Endodermal cell (in vitro differentiated cells): ENCODE measurements at regions not wholly inside any gene's neighbourhood (a gene's known extent, or its start where the extent isn't known, plus 50 kb on each side); places are given as distances from the start of the nearest gene placed in this dataset.
"Not testable (repeated sequence)": the region's sequence is repeated elsewhere in the genome, so short reads cannot be mapped to it uniquely, and the experiment has no call there.

Experiments
- DNase-seq: peaks from one replicate; pipeline ENCODE4 v3.0.0-alpha.2; 2017
- H3K27ac ChIP-seq: 2 replicates; pipeline ENCODE4 v1.5.1; 2013; ENCODE audit warnings: mild to moderate bottlenecking, low read depth, low read length, moderate library complexity
- H3K27me3 ChIP-seq: 2 replicates; pipeline ENCODE4 v1.6.1; 2013; ENCODE audit warnings: mild to moderate bottlenecking, low read length, moderate library complexity; ENCODE audit not compliant: insufficient read depth, control insufficient read depth, poor library complexity, severe bottlenecking
- H3K36me3 ChIP-seq: 2 replicates; pipeline ENCODE4 v1.7.0; 2013; ENCODE audit warnings: mild to moderate bottlenecking, low read length, moderate library complexity; ENCODE audit not compliant: control insufficient read depth, insufficient read depth
- H3K4me1 ChIP-seq: one replicate; pipeline ENCODE4 v1.7.0; 2013; ENCODE audit warnings: low read length; ENCODE audit not compliant: control insufficient read depth, insufficient read depth
- H3K4me3 ChIP-seq: 2 replicates; pipeline ENCODE4 v1.5.1; 2013; ENCODE audit warnings: mild to moderate bottlenecking, low read length, moderate library complexity
- H3K9ac ChIP-seq: 2 replicates; pipeline ENCODE4 v1.6.1; 2013; ENCODE audit warnings: mild to moderate bottlenecking, low read length, moderate library complexity; ENCODE audit not compliant: poor library complexity, severe bottlenecking; ENCODE audit errors: extremely low read depth
- H3K9me3 ChIP-seq: 2 replicates; pipeline ENCODE4 v1.6.1; 2013; ENCODE audit warnings: mild to moderate bottlenecking, low read length, moderate library complexity; ENCODE audit not compliant: control insufficient read depth
- H3K27ac Mint-ChIP-seq: 2 replicates; pipeline ENCODE4 v1.8.0; 2020; ENCODE audit warnings: mixed read lengths
- H3K27me3 Mint-ChIP-seq: 2 replicates; pipeline ENCODE4 v1.8.0; 2021; ENCODE audit warnings: mild to moderate bottlenecking, mixed read lengths; ENCODE audit not compliant: insufficient read depth
- H3K36me3 Mint-ChIP-seq: 2 replicates; pipeline ENCODE4 v1.8.0; 2020; ENCODE audit warnings: low read depth, mixed read lengths
- H3K4me1 Mint-ChIP-seq: 2 replicates; pipeline ENCODE4 v1.8.0; 2020; ENCODE audit warnings: mixed read lengths
- H3K4me3 Mint-ChIP-seq: 2 replicates; pipeline ENCODE4 v1.8.0; 2020; ENCODE audit warnings: mild to moderate bottlenecking, moderate library complexity, mixed read lengths
- H3K9me3 Mint-ChIP-seq: 2 replicates; pipeline ENCODE4 v1.8.0; 2020; ENCODE audit warnings: mild to moderate bottlenecking, mixed read lengths
- CTCF ChIP-seq: fragments of 200-600 bp; sonication (generic); conservative IDR thresholded peaks from 2 replicates; pipeline ENCODE4 v1.5.0; 2021; ENCODE audit warnings: antibody characterized with exemption, mild to moderate bottlenecking
- WGBS, 2 experiments: methylation state at CpG; one replicate each; pipeline versions ENCODE4 v1.1.5 to v1.1.7; 2013; ENCODE audit warnings: missing lambda C conversion rate in 2 of 2, mixed read lengths in 1 of 2; ENCODE audit not compliant: insufficient coverage in 1 of 2, insufficient read length in 1 of 2; 5-methylcytosine and 5-hydroxymethylcytosine counted together

- not testable (repeated sequence) for DNase-seq, H3K27ac Mint-ChIP-seq, H3K27me3 ChIP-seq
Observed at GRCh38 chrX:134311994-134312393, 61.1 kb upstream of the PHF6 start.

GRCh38 chrX:134313418-134313817, 59.7 kb upstream of the PHF6 start:
- Mint-ChIP-seq H3K4me1 (no peaks in the 10 kb centered on the region), H3K27ac (no peak overlapping the region), H3K4me3 (no peak overlapping the region), H3K27me3 (no peaks in the 10 kb centered on the region), H3K9me3 (peaks cover 64% of the 10 kb centered on the region), H3K36me3 (no peaks in the 10 kb centered on the region)
- H3K27ac ChIP-seq = no peak overlapping the region
- H3K9ac ChIP-seq = no peak overlapping the region
- no peaks in the 10 kb centered on the region for H3K27me3 ChIP-seq
- H3K4me1 ChIP-seq = no peaks in the 10 kb centered on the region
- H3K4me3 ChIP-seq = no peak overlapping the region
- DNase-seq = no peak
- 78% methylated on average over 1 of the region's 1 CpG; no CpG with 5 or more reads in 1 of the 2 experiments for WGBS, 2 experiments
- no peaks in the 10 kb centered on the region for H3K9me3 ChIP-seq
- TF ChIP-seq CTCF = no peak
- no peaks in the 10 kb centered on the region for H3K36me3 ChIP-seq

More at GRCh38 chrX:134311994-134312393, 61.1 kb upstream of the PHF6 start:
- not testable (repeated sequence) for H3K4me1 Mint-ChIP-seq, H3K36me3 Mint-ChIP-seq, H3K27ac ChIP-seq, H3K36me3 ChIP-seq, H3K9me3 ChIP-seq, H3K9ac ChIP-seq, H3K4me3 Mint-ChIP-seq, H3K27me3 Mint-ChIP-seq, H3K4me1 ChIP-seq, H3K4me3 ChIP-seq
- H3K9me3 Mint-ChIP-seq = peaks cover 56% of the 10 kb centered on the region

GRCh38 chrX:134315866-134316265, 57.2 kb upstream of the PHF6 start:
- Mint-ChIP-seq H3K27ac (no peak overlapping the region), H3K27me3 (no peaks in the 10 kb centered on the region), H3K9me3 (peaks cover 57% of the 10 kb centered on the region), H3K4me3 (no peak overlapping the region), H3K4me1 (no peaks in the 10 kb centered on the region), H3K36me3 (no peaks in the 10 kb centered on the region)
- Histone ChIP-seq H3K27me3 (no peaks in the 10 kb centered on the region), H3K27ac (no peak overlapping the region), H3K9ac (no peak overlapping the region), H3K4me3 (no peak overlapping the region), H3K4me1 (no peaks in the 10 kb centered on the region), H3K9me3 (no peaks in the 10 kb centered on the region), H3K36me3 (no peaks in the 10 kb centered on the region)
- TF ChIP-seq CTCF = no peak
- no peak for DNase-seq
- 80 to 97% methylated on average over 1 to 3 of the region's 3 CpGs for WGBS, 2 experiments
